HepG2 (cell line): ENCODE measurements at regions not wholly inside any gene's neighbourhood (a gene's known extent, or its start where the extent isn't known, plus 50 kb on each side); places are given as distances from the start of the nearest gene placed in this dataset.

Source experiments
- DPF2 ChIP-seq: sonication (generic); formaldehyde crosslinking; IDR thresholded peaks from 2 replicates; pipeline ENCODE4 v1.4.0; 2020; ENCODE audit warnings: mild to moderate bottlenecking, low read depth, missing genetic modification reagents, borderline replicate concordance
- GABPA ChIP-seq, 2 experiments: IDR thresholded peaks; 2 replicates each; pipeline ENCODE4 v1.6.1; 2011 to 2016; ENCODE audit warnings: low read depth in 2 of 2, low read length in 1 of 2, missing biosample characterization in 1 of 2, missing genetic modification characterization in 1 of 2
- HNRNPUL1 ChIP-seq: fragments of 200-400 bp; formaldehyde crosslinking; IDR thresholded peaks from 2 replicates; pipeline ENCODE4 v1.6.1; 2017; ENCODE audit warnings: low read depth, mild to moderate bottlenecking, low read length, moderate library complexity
- MATR3 ChIP-seq: sonication (generic); formaldehyde crosslinking; IDR thresholded peaks from 2 replicates; pipeline ENCODE4 v1.4.0; 2020; ENCODE audit warnings: missing genetic modification reagents
- MEIS2 ChIP-seq: sonication (generic); formaldehyde crosslinking; IDR thresholded peaks from 2 replicates; pipeline ENCODE4 v1.9.0; 2021; ENCODE audit warnings: mild to moderate bottlenecking, missing genetic modification reagents
- NFYB ChIP-seq: sonication (generic); formaldehyde crosslinking; IDR thresholded peaks from 2 replicates; pipeline ENCODE4 v1.4.0; 2020; ENCODE audit warnings: missing genetic modification reagents
- REL ChIP-seq: sonication (generic); formaldehyde crosslinking; conservative IDR thresholded peaks from 2 replicates; pipeline ENCODE4 v1.8.0; 2022; ENCODE audit warnings: mild to moderate bottlenecking, missing genetic modification reagents, moderate library complexity
- SOX13 ChIP-seq, 3 experiments: fragments of 450-650 bp in 1 of 3; sonication (generic) in 1 of 3; formaldehyde crosslinking in 1 of 3; IDR thresholded peaks in 2 of 3; conservative IDR thresholded peaks in 1 of 3; 2 replicates each; pipeline versions ENCODE4 v1.5.0 to v1.6.1; 2016 to 2020; ENCODE audit warnings: antibody characterized with exemption in 1 of 3, mild to moderate bottlenecking in 1 of 3, missing compliant biosample characterization in 1 of 3, missing genetic modification reagents in 1 of 3, moderate library complexity in 1 of 3
- THRA ChIP-seq: sonication (generic); formaldehyde crosslinking; IDR thresholded peaks from 2 replicates; pipeline ENCODE4 v1.4.0; 2020; ENCODE audit warnings: missing genetic modification reagents, borderline replicate concordance
- ZBTB21 ChIP-seq: sonication (generic); formaldehyde crosslinking; IDR thresholded peaks from 2 replicates; pipeline ENCODE4 v1.4.0; 2020; ENCODE audit warnings: missing genetic modification reagents
- ZNF451 ChIP-seq: sonication (generic); formaldehyde crosslinking; IDR thresholded peaks from 2 replicates; pipeline ENCODE4 v1.5.0; 2020; ENCODE audit warnings: mild to moderate bottlenecking, missing genetic modification reagents
- ZNF484 ChIP-seq: sonication (generic); formaldehyde crosslinking; IDR thresholded peaks from 2 replicates; pipeline ENCODE4 v1.5.1; 2020; ENCODE audit warnings: mild to moderate bottlenecking, low read depth, missing genetic modification reagents, borderline replicate concordance

GRCh38 chr2:200194746-200195145 lies 111.7 kb upstream of the SPATS2L start:
- TF ChIP-seq MEIS2 (CRISPR knock-in tag) (no peak), ZBTB21 (no peak), NFYB (CRISPR knock-in tag) (no peak), SOX13 (IDR thresholded peaks at IDR 0.05) (no peak), SOX13 (CRISPR knock-in tag; conservative IDR thresholded peaks at IDR 0.05 in 1 of 2, IDR thresholded peaks at IDR 0.05 in 1 of 2) (no peak), MATR3 (CRISPR knock-in tag) (no peak), THRA (CRISPR knock-in tag) (no peak), GABPA (IDR thresholded peaks at IDR 0.05; ENCODE audit: low read depth, low read length) (no peak), GABPA (CRISPR knock-in tag; IDR thresholded peaks at IDR 0.05; ENCODE audit: low read depth) (no peak), REL (CRISPR knock-in tag) (no peak), ZNF451 (no peak), ZNF484 (CRISPR knock-in tag) (no peak), HNRNPUL1 (no peak), DPF2 (no peak)
